ENCODE measurements at regions not wholly inside any gene's neighbourhood (a gene's known extent, or its start where the extent isn't known, plus 50 kb on each side); places are given as distances from the start of the nearest gene placed in this dataset.
"Not testable (repeated sequence)": the region's sequence is repeated elsewhere in the genome, so short reads cannot be mapped to it uniquely, and the experiment has no call there.

- DNase-seq (ENCODE audit: low read depth) = no peak
Observed at GRCh38 chr13:50388481-50388880, 373.2 kb downstream of the KCNRG start.

GRCh38 chr13:50389726-50390125 is 374.5 kb downstream of the KCNRG start:
- no peak for DNase-seq (ENCODE audit: low read depth)

GRCh38 chr13:50390503-50391248 is 375.4 kb downstream of the KCNRG start:
- DNase-seq (ENCODE audit: low read depth) = no peak

- no peak for DNase-seq (ENCODE audit: low read depth)
Observed at GRCh38 chr13:50392977-50393376, 377.7 kb downstream of the KCNRG start.

- DNase-seq (ENCODE audit: low read depth) = no peak
Observed at GRCh38 chr13:50393628-50394027, 378.4 kb downstream of the KCNRG start.

- DNase-seq (ENCODE audit: low read depth) = no peak
Observed at GRCh38 chr13:50396001-50396400, 380.8 kb downstream of the KCNRG start.

- DNase-seq (ENCODE audit: low read depth) = not testable (repeated sequence)
Observed at GRCh38 chr13:50396618-50397017, 381.4 kb downstream of the KCNRG start.

GRCh38 chr13:50400035-50400726 is 384.9 kb downstream of the KCNRG start:
- no peak for DNase-seq (ENCODE audit: low read depth)

- no peak for DNase-seq (ENCODE audit: low read depth)
Observed at GRCh38 chr13:50401049-50401505, 385.8 kb downstream of the KCNRG start.

- no peak for DNase-seq (ENCODE audit: low read depth)
Observed at GRCh38 chr13:50401721-50402465, 386.6 kb downstream of the KCNRG start.

- no peak for DNase-seq (ENCODE audit: low read depth)
Observed at GRCh38 chr13:50403311-50403710, 388.1 kb downstream of the KCNRG start.

- no peak for DNase-seq (ENCODE audit: low read depth)
Observed at GRCh38 chr13:50404116-50404515, 388.9 kb downstream of the KCNRG start.

GRCh38 chr13:50404769-50405168 is 389.5 kb downstream of the KCNRG start:
- no peak for DNase-seq (ENCODE audit: low read depth)

- no peak for DNase-seq (ENCODE audit: low read depth)
Observed at GRCh38 chr13:50406831-50407230, 391.6 kb downstream of the KCNRG start.

GRCh38 chr13:50408068-50408467 is 392.8 kb downstream of the KCNRG start:
- no peak for DNase-seq (ENCODE audit: low read depth)

- DNase-seq (ENCODE audit: low read depth) = no peak
Observed at GRCh38 chr13:50409220-50409619, 394.0 kb downstream of the KCNRG start.

- no peak for DNase-seq (ENCODE audit: low read depth)
Observed at GRCh38 chr13:50410921-50411746, 395.9 kb downstream of the KCNRG start.

- no peak for DNase-seq (ENCODE audit: low read depth)
Observed at GRCh38 chr13:50412046-50412617, 396.9 kb downstream of the KCNRG start.

- DNase-seq (ENCODE audit: low read depth) = no peak
Observed at GRCh38 chr13:50414640-50415039, 399.4 kb downstream of the KCNRG start.

GRCh38 chr13:50415428-50415827 is 400.2 kb downstream of the KCNRG start:
- DNase-seq (ENCODE audit: low read depth) = no peak

- DNase-seq (ENCODE audit: low read depth) = no peak
Observed at GRCh38 chr13:50417597-50417996, 402.4 kb downstream of the KCNRG start.

Measured in activated T-helper 1 cell treated with Interleukin-2 at 50 U/mL for 16 hours (primary cell).